Limb (tissue), 2 donors: ENCODE measurements at regions not wholly inside any gene's neighbourhood (a gene's known extent, or its start where the extent isn't known, plus 50 kb on each side); places are given as distances from the start of the nearest gene placed in this dataset.

Experiments
- DNase-seq, 2 donors: peaks; one replicate each; pipeline ENCODE4 v3.0.0-alpha.2; 2016; ENCODE audit errors: extremely low spot score in 2 of 2

DNA sequence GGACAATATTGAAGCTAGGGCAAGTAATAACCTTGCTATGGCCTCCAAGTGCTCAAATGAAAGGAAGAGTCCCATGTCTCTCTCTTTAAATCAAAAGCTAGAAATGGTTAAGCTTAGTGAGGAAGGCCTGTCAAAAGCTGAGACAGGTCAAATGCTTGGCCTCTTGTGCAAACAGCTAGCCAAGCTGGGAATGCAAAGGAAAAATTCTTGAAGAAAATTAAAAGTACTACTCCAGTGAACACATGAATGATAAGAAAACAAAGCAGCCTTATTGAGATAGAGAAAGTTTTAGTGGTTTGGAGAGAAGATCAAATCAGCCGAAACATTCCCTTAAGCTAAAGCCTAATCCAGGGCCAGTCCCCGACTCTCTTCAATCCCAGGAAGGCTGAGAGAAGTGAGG is 84.1 kb upstream of the PLEKHA5 start:
- no peak for DNase-seq

DNA sequence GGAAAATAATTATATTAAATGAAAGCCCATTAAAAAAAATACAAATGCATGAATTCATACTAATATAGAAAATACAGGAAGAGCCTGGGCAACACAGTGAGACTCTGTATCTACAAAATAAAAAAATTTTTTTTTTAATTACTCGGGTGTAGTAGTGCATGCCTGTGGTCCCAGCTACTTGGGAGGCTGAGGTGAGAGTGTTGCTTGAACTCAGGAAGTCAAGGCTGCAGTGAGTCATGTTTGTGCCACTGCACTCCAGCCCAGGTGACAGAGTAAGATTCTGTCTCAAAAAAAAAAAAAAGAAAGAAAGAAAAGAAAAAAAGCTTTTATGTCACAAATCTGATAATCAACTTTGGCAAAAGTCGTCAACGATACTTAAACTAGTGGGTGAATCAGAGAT is 80.6 kb upstream of the PLEKHA5 start:
- DNase-seq, result no peak

DNA sequence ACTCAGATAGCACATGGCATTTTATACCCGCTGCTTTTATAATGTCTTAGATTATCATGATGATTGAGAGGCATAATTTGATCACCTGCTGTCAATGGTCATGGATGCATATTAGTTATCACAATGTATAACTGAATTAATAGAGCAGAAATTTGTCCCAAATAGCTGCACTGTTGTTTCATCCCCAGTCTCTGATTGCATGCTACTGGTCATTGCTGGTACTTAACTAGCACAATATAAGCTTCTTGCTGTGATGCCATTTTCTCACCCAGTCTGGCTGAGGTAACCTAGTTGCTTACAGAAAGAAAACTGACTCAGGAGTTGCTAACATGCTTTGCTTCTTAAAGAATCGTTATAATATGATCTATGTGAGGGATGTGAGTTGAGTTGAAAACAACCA is 76.8 kb upstream of the PLEKHA5 start:
- DNase-seq, result no peak

DNA sequence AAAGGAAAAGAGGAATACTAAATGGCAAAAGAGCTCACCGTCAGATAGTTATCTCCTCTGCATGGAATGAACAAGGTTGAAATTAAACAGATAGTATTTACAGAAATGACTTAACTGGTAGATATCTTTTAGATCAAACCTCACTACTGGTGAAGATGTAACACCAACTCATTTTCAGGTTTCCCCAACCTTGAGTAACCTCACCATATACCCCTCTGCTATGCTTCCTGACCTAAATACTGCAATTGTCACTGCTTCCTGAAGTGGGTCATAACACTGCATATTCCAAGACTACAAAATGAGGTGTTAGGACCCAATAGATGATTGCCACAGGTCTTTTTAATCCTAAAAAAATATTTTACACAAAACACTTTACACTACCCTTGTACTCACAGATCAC is 76.3 kb upstream of the PLEKHA5 start:
- no peak for DNase-seq

DNA sequence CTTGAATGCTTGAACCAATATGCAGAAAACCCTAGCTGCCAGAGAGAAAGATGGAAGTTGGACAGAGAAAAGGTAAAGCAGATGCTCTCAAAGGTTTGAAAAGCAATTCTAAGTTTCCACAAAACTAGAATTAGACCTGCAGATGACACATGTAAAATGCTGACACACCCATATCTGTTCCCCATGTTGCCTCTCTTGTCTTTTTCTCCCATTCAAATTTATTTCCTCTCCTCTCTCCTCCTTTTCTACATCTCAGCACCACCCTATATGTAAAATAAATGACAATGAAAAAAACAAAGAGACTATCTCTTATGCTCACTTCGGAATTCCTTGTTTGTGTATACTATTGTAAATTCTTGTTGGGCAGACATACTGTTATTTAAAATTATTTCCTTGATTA is 75.5 kb upstream of the PLEKHA5 start:
- DNase-seq, result no peak

DNA sequence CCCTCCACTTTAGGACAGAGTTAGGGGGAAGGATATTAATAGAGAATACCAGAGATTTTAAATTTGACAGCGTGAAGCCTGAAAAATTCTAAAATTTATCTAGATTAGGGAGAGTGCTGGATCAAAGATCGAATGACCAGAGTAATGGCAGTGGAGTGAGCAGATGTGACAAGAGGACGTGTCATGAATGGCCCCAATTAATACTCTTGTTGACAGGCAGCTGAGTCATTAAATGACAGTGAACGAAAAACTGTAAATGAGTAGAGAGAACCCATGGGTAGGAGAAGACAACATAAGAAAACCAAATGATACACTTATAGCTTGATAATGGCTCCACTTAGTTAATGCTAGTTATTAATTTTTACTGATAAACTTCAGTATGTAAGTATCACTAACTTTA is 73.9 kb upstream of the PLEKHA5 start:
- DNase-seq, result no peak

DNA sequence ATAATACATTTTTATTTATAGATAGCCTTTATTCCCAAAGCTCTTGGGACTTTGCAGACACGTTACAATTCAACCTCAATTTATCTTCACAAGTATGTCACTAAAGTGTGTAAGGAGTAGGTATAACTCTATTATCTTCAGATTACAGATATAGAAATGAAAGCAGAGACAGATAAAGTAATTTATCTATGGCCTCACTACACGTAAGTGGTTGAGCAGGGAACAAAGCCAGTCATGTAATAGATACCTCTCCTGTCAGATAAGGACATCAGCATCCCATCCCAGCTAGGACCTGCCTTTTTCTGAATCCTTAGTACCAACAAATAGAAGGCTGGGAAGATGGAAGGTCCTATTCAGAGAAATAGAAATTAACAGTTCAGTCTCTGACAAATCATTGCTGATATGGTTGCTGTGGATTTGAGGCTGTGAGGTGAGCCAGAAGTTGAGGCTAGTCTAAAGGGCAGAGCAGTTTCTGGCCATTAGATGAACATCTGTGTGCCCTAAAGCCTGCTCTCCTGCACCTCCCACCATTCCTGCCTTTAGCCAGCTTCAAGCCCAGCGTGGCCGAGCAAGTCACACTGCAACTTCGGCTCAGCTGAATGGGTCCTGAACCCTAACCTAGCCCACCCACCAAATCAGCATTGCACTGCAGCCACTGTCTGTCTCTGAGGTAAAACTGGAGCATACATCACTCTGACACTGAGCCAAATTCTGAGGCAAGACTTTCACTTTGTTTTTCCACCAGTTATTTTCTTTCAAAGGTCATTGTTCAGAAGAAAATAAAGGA is 71.1 kb upstream of the PLEKHA5 start:
- no peak for DNase-seq

DNA sequence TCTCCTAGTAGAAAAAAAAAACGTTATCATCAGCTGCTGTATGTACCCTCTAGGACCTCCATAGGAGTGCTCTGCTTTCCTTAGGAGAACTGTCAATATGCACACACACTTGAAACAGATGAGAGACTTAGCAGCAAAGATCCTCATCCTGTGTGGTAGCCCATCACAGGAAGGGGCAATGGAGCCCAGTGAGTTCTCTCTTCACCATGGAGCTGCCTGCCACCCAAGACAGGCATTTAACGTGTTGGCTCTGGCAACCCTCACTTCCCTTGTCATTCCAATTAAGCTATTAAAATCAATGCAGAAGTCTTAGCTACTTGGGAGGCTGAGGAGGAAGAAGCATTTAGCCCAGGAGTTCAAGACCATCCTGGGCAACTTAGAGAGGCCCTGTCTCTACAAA is 64.8 kb upstream of the PLEKHA5 start:
- no peak for DNase-seq

DNA sequence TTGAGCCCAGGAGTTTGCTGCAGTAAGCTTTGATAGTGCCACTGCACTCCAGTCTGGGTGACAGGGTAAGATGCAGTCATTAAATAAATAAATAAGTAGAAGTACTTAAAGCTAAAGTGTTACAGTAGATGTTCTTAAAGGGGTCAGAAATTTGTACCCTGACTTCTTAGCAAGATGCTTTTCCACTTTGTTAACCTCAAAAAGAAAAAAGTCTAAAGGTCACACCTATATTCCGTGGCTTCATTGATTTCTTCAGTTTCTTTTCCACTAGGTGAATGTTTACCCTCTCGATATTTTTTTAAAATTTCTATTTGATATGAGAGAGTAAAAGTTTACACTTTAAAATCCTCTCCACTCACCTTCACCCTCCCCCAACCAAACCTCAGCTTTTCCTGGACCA is 64.3 kb upstream of the PLEKHA5 start:
- no peak for DNase-seq

DNA sequence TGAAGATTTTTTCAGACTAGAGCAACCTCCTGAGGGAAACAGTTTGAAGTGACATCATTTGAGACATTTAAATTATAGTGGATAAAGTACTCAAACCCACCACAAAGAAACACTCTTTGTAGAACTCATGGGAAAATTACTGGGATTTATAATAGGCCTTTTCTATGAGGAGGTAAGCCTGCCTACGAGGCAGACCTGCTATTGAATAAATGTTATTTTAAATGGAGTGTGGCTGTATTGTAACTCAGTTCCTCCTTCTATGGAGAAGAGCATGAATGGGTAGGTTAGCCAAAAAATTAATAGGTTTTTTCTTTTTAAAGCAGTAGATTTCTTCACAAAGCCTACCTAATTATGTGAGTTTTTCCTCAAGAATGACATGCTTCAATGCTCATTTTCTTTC is 63.7 kb upstream of the PLEKHA5 start:
- no peak for DNase-seq

DNA sequence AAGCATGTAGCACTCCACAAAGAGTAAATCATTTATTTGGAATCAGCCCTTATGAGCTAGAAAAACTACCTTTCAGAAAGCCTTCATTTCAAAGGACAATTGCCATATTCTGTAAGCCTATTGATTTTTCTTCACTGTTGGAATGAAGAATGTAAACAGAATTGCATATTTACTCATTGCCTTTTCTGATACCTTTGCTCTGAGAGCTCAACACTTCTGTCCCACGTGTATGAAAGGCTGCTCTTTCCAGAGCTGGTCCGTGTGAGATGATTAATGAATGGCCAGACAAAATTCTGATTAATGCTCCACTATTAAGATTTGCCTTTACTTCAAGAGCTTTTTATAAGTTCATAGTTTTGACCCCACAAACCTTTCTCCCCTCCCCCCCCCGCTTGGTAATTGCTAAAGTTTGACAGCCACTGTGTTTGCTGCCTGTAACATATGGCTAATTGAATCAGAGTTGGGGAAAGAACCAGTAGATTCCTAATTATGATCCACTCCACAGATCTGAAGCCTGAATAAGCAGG is 63.0 kb upstream of the PLEKHA5 start:
- no peak for DNase-seq

DNA sequence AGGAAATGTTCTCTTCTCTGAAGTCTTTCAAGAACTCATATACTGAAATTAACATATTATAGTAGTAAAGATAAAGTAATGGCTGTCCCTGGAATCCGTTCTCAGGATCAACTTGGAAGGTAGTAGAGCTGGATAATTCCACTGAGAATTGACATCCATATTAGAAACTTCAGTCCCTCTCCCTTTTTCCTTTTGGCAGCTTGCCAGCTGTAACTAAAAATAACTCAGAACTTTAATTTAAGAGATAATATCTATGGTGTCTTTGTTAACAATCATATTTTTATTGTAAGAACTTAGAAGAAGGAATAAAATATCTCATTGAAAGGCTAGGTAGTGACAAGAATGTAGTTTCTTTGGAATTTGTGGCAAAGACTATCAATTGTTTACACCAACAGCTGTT is 61.4 kb upstream of the PLEKHA5 start:
- no peak for DNase-seq

DNA sequence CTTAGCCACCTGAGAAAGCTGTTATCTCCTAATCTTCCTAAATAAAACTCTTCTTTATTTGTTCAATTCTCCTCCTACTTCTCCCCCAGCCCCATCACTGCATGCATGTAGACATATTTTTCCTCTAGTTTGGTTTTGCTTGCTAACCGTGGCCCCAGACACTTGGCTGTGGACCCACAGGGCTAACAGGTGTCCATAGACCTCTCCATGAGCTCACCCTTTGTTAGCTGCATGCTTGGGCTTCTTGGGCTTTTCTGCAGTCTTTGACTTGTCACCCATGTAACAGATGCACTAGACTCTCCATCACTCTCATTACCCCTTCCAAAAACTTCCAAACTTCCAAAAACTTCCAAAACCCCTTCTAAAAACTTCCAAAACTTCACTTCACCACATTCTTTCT is 59.2 kb upstream of the PLEKHA5 start:
- no peak for DNase-seq

DNA sequence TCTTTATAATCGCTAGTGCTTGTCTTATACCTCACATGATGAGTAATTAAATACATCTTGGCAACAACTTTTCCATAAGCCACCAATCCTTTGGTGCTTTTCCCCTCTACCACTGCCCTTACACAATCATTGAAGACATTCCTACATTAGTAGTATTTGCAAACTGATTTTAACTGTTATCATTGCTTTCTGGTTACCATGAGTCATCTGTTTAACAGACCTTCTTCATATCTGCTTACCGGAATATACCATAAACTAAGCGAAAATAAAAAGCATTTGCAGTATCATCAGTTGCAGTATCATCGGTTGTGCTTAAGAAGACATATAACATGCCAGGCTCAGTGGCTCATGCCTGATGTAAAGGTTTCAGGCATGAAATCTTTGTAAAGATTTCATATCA is 54.8 kb upstream of the PLEKHA5 start:
- DNase-seq, result no peak

DNA sequence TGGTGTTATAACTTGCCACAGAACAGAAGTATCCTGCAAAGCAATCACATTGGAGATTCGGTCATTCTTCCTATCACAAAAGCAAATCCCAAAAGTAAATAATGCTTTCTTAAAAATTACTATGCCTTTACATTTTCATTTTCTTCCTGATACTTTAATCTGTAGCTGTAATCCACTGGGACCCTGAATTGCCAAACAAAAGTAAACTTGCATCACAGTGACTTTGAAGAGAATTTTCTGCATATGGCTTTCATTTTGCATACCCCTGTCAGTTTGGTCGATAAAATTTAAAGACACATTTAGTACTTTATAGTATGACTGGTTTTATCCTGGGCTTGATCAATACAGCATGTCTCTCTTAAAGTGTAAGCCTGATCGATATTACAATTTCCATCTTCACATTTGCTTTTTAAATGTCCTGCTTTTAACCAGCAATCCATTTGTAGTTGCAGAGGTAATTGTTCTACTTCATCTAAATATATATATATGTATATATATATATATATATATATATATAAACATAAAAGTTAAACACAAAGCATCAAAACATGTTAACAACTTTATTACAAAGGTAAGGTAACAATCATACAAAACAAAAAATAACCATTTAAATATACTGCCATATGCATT is 53.7 kb upstream of the PLEKHA5 start:
- no peak for DNase-seq
